NCI-H128 (cell line): ENCODE measurements at regions not wholly inside any gene's neighbourhood (a gene's known extent, or its start where the extent isn't known, plus 50 kb on each side); places are given as distances from the start of the nearest gene placed in this dataset.

Experiments
- DNase-seq: peaks from one replicate; lab custom pipeline; 2025; ENCODE audit not compliant: unreplicated experiment; lab: John Stamatoyannopoulos, UW

- no peak for DNase-seq
Measured at GRCh38 chr12:13597837-13598236, 383.6 kb downstream of the GRIN2B start.

- DNase-seq, result no peak
Measured at GRCh38 chr12:13597166-13597565, 384.2 kb downstream of the GRIN2B start.

GRCh38 chr12:13596714-13597113 lies 384.7 kb downstream of the GRIN2B start:
- DNase-seq, result no peak

GRCh38 chr12:13595536-13596443 lies 385.6 kb downstream of the GRIN2B start:
- no peak for DNase-seq

- no peak for DNase-seq
Measured at GRCh38 chr12:13594731-13595514, 386.5 kb downstream of the GRIN2B start.

- DNase-seq, result no peak
Measured at GRCh38 chr12:13592063-13592942, 389.1 kb downstream of the GRIN2B start.

GRCh38 chr12:13591488-13591887 lies 389.9 kb downstream of the GRIN2B start:
- DNase-seq, result no peak

GRCh38 chr12:13591059-13591458 lies 390.3 kb downstream of the GRIN2B start:
- DNase-seq, result no peak

GRCh38 chr12:13588574-13588973 lies 392.0 kb downstream of the EMP1 start:
- DNase-seq, result no peak

GRCh38 chr12:13587721-13588390 lies 391.3 kb downstream of the EMP1 start:
- no peak for DNase-seq

- no peak for DNase-seq
Measured at GRCh38 chr12:13586361-13586760, 389.8 kb downstream of the EMP1 start.

- DNase-seq, result no peak
Measured at GRCh38 chr12:13584541-13584940, 388.0 kb downstream of the EMP1 start.

- no peak for DNase-seq
Measured at GRCh38 chr12:13583630-13584029, 387.1 kb downstream of the EMP1 start.

GRCh38 chr12:13582421-13582820 lies 385.9 kb downstream of the EMP1 start:
- DNase-seq, result no peak

GRCh38 chr12:13581031-13581430 lies 384.5 kb downstream of the EMP1 start:
- no peak for DNase-seq

GRCh38 chr12:13580206-13580605 lies 383.7 kb downstream of the EMP1 start:
- DNase-seq, result no peak

GRCh38 chr12:13576935-13577500 lies 380.5 kb downstream of the EMP1 start:
- DNase-seq, result no peak

GRCh38 chr12:13573698-13574321 lies 377.3 kb downstream of the EMP1 start:
- DNase-seq, result no peak

GRCh38 chr12:13571035-13571434 lies 374.5 kb downstream of the EMP1 start:
- no peak for DNase-seq
